C1 segment of cervical spinal cord (tissue), 14 donors: ENCODE measurements at regions not wholly inside any gene's neighbourhood (a gene's known extent, or its start where the extent isn't known, plus 50 kb on each side); places are given as distances from the start of the nearest gene placed in this dataset.
"Not testable (repeated sequence)": the region's sequence is repeated elsewhere in the genome, so short reads cannot be mapped to it uniquely, and the experiment has no call there.

Experiments used
- DNase-seq, 14 donors: peaks; one replicate each; lab custom pipeline; 2025; lab: John Stamatoyannopoulos, UW

DNA sequence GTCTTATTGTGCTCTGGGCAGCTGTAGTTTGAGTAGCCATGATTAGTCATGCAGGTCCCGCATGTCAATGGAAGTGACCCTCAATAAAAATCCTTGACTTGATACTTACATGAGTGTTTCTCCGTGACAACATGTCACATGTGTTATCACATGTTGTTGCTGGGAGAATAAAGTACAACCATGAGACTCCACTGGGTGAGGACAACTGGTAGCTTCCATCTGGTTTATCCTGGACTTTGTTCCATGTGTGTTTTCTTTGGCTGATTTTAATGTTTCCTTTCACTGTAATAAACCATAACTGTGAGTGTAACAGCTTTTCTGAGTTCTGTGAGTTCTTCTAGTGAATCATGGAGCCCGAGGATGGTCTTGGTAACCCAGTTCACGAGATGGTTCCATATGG lies 63.1 kb upstream of the NDN start:
- no peak for DNase-seq

DNA sequence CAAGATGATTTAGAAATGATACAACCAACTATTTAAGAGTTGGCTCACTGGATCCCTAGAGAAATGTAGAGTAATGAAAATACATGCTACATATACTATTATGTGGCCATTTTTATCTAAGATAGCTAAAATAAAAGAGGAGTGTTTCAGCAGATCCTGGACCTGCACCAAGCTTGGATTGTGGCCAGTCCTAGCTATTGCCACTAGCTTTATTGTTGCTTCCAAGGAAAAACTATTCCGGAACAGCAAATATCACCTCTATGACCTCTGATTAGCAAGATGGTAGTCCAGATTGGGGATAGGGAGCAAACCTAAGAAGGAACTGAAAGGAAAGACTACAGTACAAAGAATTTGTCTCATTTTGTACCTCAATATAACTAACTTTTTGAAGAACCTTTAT lies 63.7 kb upstream of the NDN start:
- no peak for DNase-seq

- no peak for DNase-seq
Observed at GRCh38 chr15:23753248-23753647, 66.1 kb upstream of the NDN start.

- DNase-seq: no peak
Observed at GRCh38 chr15:23758891-23759290, 71.8 kb upstream of the NDN start.

DNA sequence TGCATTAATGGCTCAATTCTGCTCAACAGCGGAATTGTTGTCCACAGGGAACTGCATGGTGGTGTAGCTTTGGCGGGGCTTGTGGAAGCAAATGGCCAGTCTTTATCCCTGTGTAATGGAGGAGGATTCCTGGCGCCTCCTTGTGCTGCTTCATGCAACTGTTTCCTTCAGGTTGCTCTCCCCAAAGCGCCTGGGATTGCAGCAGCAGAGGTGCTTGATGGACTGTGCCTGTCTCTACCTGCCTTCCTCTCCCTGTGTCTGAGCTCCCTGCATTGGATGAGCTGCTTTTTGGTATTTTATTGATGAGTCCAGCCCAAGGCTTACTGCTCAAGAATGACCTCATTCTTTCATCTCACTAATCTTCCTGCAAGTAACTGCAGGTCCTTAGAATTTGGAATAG lies 72.9 kb upstream of the NDN start:
- no peak for DNase-seq

DNA sequence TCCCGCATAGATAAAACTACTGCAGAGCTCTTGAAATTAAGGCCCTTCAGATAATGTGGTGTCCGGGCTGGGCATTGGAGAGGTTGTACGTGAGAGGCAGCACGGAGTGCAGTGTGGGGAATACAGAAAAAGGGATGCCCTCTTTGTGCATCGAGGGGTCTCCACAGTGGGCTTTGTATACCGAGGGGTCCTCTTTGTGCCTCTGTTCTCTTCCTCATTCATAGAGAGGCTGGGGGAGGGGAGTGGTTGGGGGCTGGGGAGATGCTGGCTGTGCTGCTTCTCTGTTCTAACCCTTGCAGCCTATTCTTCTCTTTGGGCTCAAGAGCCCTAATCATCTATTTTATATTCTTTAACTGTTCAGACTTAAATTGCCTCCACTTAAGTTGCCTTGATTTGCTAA lies 74.3 kb upstream of the NDN start:
- no peak for DNase-seq

GRCh38 chr15:23762026-23762425 lies 74.9 kb upstream of the NDN start:
- DNase-seq: no peak

DNA sequence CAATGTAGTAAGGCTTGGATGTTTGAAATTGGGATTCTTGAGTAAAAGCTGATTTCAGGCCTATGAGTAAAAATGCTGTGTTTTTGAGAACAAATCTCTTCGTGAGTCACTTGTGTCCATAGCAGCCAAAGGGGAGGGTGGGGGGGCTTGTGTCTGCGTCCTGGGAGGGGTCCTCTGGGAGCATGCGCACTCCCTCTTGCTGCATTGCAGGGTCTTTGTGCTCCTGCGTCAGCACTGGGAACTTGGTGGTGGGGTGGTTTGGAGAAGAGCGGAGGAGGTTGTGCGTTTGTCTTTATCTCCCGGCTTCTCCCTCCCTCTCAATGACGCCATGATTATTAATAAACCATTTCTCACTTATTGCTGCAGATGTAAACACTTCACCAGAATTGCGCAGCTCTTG lies 75.9 kb upstream of the NDN start:
- DNase-seq: no peak

DNA sequence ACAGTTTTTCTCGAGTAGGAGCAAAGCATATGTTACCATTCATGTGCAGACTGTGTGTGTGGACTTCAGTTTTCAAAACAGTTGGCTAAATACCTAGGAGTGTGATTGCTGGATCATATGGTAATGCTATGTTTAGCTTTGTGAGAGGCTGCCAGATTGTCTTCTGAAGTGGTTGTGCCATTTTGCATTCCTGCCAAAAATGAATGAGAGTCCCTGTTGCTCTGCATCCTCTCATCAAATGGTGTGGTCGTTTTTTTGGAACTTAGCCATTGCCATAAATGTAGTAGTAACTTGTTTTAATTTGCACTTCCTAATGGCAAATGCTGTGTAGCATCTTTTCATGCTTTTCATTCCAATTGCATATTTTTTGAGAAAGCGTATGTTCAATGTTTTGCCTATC lies 77.2 kb upstream of the NDN start:
- DNase-seq: no peak

- no peak for DNase-seq
Observed at GRCh38 chr15:23764716-23765115, 77.6 kb upstream of the NDN start.

DNA sequence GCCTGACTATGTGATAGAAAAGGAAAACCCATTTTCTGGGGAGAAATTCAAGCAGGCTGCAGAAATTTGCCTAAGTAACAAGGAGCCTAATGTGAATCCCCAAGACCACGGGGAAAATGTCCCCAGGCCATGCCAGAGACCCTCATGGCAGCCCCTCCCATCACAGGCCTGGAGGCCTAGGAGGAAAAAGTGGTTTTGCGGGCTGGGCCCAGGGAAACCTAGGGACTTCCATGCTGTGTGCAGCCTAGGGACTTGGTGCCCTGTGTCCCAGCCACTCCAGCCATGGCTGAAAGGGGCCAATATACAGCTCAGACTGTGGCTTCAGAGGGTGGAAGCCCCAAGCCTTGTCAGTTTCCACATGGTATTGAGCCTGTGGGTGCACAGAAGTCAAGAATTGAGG lies 79.7 kb upstream of the NDN start:
- not testable (repeated sequence) for DNase-seq

DNA sequence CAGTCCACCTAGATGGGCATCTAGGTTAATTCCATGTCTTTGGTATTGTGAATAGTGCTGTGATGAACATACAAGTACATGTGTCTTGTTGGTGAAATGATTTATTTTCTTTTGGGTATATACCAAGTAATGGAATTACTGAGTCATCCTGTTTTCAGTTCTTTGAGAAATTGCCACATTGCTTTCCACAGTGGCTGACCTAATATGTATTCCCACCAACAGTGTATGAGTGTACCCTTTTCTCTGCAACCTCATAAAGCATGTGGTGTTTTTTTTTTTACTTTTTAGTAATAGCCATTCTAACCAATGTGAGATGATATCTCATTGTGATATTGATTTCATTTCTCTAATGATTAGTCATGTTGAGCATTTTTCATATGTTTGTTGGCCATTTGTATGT lies 86.0 kb upstream of the NDN start:
- no peak for DNase-seq

- no peak for DNase-seq
Observed at GRCh38 chr15:23787346-23788105, 100.4 kb upstream of the NDN start.

- no peak for DNase-seq
Observed at GRCh38 chr15:23793191-23793680, 106.1 kb upstream of the NDN start.

DNA sequence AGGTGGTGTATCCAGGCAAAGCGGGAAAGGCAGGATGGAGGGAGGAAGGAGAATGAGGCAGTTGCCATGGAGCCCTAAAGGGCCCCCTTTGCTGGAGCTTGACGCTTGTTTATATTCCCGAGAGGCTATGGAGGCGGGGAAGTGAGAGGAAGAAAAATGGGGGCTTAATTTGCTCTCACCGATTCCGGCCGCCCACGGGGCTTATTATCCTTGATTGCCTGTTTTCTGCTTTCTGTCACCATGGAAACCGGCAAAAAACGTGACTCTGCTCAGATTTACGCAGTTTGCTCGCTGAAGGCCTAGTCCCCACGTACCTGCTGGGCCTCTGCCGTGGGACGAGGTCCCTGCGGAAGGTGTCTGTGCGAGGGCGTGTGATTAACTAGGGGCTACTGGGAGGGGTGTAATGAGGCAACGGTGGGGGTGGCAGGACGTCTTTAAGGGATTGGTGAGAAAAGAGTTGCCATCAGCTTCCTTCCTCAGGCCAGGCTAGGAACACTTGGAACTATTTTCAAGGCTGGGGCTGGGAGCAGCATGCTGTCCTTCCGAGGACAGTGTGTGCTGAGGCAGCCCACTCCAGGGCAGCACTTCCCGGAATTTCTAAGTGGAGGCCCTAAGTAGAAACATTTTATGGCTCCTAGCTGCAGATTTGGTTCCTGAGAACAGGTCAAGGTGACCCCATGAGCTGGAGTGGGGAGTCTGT lies 110.8 kb upstream of the NDN start:
- no peak for DNase-seq

- DNase-seq: no peak
Observed at GRCh38 chr15:23801881-23802280, 114.8 kb upstream of the NDN start.

DNA sequence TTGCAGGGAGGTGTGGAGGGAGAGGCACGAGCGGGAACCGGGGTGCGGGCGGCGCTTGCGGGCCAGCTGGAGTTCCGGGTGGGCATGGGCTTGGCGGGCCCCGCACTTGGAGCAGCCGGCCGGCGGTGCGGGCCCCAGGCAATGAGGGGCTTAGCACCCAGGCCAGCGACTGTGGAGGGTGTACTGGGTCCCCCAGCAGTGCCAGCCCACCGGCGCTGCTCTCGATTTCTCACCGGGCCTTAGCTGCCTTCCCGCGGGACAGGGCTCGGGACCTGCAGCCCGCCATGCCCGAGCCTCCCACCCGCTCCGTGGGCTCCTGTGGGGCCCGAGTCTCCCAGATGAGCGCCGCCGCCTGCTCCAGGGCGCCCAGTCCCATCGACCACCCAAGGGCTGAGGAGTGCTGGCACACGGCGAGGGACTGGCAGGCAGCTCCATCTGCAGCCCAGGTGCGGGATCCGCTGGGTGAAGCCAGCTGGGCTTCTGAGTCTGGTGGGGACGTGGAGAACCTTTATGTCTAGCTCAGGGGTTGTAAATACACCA lies 115.9 kb upstream of the NDN start:
- not testable (repeated sequence) for DNase-seq

DNA sequence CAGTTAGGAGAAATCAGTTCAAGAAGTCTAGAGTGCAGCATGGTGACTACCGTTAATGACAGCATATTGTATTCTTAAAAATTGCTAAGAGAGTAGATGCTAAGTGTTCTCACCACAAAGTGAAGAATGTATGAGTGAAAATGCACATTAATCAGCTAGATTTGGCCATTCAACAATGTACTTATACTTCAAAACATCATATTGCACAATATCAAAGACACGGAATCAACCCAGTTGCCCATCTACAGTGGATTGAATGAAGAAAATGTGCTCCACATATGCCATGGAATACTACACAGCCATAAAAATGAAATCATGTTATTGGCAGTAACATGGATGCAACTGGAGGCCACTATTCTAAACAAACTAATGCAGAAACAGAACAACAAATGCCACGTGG lies 119.9 kb upstream of the NDN start:
- DNase-seq: no peak

DNA sequence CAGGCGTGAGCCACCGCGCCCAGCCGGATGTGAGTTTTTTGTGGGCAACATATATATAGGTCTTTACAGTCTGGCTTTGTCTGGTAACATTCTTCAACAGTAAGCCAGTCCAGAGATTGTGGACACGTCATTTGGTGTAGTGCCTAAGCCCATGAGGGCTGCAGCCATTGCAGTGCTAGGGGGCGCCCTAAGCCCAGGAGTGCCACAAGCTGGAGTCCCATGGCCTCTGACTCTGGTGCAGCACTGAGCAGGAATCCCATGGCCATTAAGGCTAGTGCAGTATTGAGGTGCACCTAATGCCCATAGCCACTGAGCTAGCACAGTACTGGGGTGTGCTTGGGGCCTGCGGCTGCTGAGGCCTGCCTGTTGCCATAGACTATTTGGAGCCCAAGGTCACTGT lies 136.4 kb upstream of the NDN start:
- no peak for DNase-seq

GRCh38 chr15:23828786-23829185 lies 141.7 kb upstream of the NDN start:
- no peak for DNase-seq

GRCh38 chr15:23835953-23836352 lies 148.8 kb upstream of the NDN start:
- no peak for DNase-seq

DNA sequence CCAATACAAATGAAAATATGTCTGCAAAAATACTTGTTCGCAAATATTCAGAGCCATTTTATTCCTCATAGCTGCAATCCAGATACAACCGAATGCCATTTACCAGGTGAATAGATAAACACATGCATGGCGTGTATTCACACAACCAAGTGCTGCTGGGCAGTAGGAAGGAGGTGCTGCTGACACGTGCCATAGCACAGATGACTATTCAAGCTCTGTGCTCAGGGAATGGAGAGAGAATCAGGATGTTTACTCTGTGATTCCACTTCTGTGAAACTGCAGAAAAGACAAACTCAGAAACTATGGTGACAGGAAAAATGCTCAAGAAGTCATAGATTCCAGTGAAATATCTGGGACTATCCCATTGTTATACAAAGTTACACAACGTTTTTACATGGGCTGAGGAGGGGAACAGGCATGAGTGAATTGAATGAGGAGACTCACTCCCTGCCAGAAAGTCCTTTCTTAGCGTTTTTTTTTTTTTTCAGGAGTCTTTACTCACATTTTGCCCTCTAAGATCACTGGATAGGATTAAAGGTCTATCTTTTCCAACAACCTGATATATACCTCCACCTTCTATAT lies 152.9 kb upstream of the NDN start:
- no peak for DNase-seq

- no peak for DNase-seq
Observed at GRCh38 chr15:23846218-23846617, 159.1 kb upstream of the NDN start.
